HG03432 (cell line): ENCODE measurements at regions not wholly inside any gene's neighbourhood (a gene's known extent, or its start where the extent isn't known, plus 50 kb on each side); places are given as distances from the start of the nearest gene placed in this dataset.
"Not testable (repeated sequence)": the region's sequence is repeated elsewhere in the genome, so short reads cannot be mapped to it uniquely, and the experiment has no call there.

Source experiments
- ATAC-seq: cut with Tn5 transposase; IDR thresholded peaks from one replicate; pipeline ENCODE4 v1.9.1; 2021; ENCODE audit warnings: mild to moderate bottlenecking, moderate library complexity; ENCODE audit not compliant: unreplicated experiment

GRCh38 chr1:70667494-70668170 is 256.6 kb downstream of the CTH start:
- ATAC-seq, result no peak

- no peak for ATAC-seq
Observed at GRCh38 chr1:70671006-70671405, 259.9 kb downstream of the CTH start.

DNA sequence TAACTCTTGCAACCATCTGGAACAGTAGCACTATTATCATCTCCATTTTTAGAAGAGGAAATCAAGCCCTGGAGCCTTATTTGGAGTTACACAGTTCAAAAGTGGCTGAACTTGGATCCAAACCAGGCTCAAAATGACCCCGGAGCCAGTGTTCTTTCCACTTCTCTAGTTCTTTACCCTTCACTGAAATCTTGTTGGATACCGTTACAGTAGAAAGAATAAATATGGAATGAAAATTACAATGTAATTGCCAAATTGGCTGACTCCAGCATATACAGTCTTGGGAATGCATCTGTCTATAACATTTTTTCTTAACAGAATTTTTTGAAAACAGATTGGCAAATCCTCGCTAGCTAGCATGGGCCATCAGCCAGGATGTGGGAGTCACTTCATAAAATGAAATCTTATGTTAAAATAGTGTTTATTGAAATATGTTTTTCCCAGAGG is 261.4 kb downstream of the CTH start:
- no peak for ATAC-seq

DNA sequence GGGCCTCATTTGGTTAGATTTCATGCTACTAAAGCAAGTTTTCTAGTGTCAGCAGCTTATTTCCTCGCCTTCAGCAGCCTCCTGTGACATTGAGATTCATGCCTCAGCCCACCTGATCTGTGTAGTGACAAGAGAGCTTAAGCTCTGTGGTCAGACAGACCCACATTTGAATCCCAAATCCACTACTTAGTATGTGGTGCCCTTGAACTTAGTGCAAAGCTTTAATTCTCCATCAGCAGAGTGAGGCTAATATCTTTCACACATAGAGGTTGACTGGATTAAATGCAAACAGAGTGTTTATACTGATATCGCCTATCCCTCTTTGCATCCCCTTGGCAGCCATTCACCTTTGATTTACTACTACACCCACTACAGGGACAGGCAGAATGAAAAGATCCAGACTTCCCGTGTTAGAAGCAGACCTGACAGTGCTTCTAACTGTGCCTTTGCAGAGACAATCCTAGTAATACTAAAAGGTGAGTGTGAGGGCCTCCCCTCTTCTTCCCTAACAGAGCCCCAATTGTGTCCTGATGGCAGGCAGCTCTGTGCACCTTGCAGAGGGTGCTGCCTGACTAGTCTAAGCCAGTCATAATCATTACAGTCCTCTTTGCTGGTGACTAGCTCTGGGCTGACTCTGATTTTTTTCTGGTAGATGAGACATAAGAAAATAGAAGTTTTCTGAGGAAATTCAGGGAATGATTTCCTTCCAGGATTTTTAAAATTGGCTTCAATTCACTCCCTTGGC is 264.0 kb downstream of the CTH start:
- ATAC-seq, result peak; percentile 29

GRCh38 chr1:70675737-70676156 is 264.7 kb downstream of the CTH start:
- ATAC-seq, result peak; percentile 80

GRCh38 chr1:70685300-70686286 is 274.5 kb downstream of the CTH start:
- peak; percentile 99 for ATAC-seq

DNA sequence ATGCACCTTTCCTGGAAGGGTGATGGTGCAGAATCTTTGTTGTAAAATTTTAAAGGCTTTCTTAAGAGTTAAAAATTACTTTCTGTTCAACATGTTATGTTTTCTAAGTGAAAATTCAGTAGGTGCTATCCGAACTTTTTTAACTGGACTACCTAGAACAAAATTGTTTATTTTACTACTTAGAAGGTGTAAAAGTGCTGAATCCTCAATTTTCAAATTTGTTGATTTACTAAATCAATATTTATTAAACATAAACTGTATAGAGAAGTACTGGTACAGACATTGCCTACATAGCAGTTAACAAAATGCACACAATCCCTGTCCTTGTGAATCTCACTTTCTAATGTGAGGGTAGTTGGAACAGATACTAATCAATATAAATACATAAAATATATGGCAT is 277.5 kb downstream of the CTH start:
- ATAC-seq, result no peak

GRCh38 chr1:70706381-70707037 is 295.4 kb downstream of the CTH start:
- no peak for ATAC-seq

DNA sequence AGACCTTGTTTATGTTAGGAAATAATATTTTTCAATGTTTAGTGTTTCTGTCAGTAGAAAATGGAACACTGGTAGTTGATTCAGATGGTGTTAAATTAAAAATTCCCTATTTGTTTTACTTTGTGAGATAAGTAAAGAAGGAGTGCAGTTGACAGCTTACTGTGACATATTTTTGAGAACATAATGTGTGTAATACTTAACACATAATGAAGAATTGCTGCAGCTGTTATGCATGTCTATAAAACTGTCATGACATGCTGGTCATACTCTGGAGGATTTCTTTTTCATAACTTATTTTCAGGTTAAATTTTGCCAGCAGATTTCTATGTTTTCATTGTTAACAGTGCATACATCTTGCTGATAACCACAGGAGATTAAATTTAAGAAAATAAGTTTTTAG is 296.1 kb downstream of the CTH start:
- ATAC-seq, result no peak

DNA sequence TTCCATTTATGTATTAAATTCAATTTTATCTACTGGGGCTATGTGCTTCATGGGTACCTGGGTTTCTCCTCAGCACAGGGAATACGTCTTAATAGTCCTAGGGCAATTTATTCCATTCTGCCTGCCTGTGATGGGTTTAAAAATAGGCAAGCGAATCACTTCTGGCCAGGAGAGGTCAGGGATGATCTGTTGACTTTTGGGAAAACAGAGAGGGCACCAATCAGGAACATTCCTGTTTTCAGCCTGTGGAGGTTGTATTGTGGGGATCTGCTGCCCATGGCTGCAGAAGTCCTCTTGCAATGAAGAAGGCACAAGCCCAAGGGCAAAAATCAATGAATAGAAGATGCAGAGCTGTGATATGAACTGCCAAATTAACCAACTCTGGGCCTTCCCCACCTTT is 303.1 kb downstream of the CTH start:
- ATAC-seq, result no peak

GRCh38 chr1:70717211-70717610 is 306.1 kb downstream of the CTH start:
- ATAC-seq, result no peak

- ATAC-seq, result no peak
Observed at GRCh38 chr1:70717656-70718055, 306.6 kb downstream of the CTH start.

DNA sequence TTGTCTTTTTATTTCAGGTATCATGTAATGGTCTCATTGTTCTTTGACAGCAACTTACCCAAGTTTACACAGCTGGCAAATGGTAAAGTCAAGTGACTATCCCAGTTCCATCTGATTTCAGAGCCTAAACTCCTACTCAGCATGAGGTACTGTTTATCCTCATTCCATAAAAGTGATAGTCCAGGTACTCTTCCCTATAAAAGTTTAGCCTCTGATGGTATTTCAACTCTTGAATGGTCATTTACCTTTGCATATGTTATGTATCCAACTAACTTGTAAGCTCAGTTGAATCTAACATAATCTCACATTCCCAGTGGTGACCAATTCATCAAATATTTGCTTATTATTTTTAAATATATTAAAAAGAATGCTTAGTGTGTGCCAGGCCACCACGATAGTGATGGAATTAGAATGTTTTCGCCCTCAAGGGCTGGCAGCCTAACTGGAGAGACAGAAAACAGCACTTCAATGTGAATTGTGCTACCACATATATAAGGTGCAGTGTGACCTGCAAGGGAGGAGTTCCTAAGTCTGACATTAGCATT is 307.1 kb downstream of the CTH start:
- no peak for ATAC-seq

DNA sequence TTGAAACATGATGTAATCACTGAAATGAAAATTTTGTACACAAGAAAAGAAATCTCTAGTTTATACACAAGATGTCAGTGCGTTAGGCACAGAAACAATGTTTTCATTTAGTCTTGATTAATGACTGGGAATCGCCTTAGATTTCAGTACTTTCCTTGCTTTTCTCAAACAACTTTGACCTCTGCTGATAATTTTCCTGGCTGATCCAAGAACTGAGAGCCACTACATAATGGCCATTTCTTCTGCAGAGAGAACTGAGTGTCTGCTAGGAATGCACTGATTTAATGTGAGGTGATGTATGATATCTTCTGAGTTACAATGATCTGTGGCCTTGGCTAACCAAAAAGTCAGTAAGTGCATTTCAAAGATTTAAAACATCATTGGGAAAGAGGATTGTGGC is 308.1 kb downstream of the CTH start:
- no peak for ATAC-seq

- no peak for ATAC-seq
Observed at GRCh38 chr1:70720109-70720508, 309.0 kb downstream of the CTH start.

- no peak for ATAC-seq
Observed at GRCh38 chr1:70720521-70720920, 309.5 kb downstream of the CTH start.

DNA sequence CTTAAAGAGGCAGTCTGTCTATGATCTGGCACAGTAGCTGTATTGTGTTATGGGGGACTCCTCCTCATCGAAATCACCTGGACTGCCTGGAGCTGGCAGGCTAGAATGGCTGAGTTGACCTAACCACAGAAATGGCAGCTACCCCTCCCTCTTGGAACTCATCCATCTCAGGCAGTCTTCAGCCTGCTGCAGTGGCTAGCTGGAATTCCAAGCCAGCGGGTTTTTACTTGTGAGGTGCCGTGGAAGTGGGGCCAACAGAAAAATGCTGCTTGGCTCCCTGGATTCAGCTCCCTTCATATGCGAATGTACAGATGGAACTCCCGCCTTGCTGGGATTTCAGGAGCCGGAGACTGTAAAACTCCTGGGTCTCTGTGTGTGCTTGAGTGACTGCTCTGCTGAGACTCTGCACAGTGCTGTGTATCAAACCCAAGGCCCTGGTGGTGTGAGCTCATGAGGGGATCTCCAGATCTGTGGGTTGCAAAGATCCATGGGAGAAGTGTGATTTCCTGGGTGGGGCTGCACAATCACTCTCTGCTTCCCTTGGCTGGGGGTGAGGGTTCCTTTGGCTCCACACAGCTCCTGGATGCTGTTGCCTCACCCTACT is 316.9 kb downstream of the CTH start:
- no peak for ATAC-seq

GRCh38 chr1:70736518-70736917 is 311.1 kb downstream of the PTGER3 start:
- not testable (repeated sequence) for ATAC-seq

- ATAC-seq, result no peak
Observed at GRCh38 chr1:70737125-70737524, 310.5 kb downstream of the PTGER3 start.

DNA sequence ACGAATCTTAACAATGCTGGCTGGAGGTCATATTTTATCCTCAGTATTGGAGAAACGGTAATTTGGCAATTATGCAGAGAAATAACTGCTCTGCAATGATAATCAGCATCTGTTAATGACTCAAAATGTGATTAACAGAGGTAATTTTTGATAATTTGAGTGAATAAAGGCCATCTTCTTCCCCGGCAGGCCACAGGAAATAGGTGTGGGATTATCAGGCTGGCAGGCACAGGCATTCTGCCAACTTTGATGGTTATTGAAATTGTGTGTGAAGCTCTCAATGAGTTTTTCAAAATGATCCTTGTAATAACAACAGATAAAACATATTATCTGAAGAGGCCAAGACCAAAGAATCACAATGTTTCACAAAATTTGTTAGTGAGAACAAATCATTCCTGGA is 309.0 kb downstream of the PTGER3 start:
- no peak for ATAC-seq
